KOPT-K1 (cell line): ENCODE measurements at regions not wholly inside any gene's neighbourhood (a gene's known extent, or its start where the extent isn't known, plus 50 kb on each side); places are given as distances from the start of the nearest gene placed in this dataset.
"Not testable (repeated sequence)": the region's sequence is repeated elsewhere in the genome, so short reads cannot be mapped to it uniquely, and the experiment has no call there.

Experiments
- H3K27ac ChIP-seq: fragments of 200-600 bp; sonication (generic); 2 replicates; pipeline ENCODE4 v1.5.1; 2016; ENCODE audit warnings: antibody characterized with exemption, mild to moderate bottlenecking, low read depth, low read length; ENCODE audit not compliant: poor library complexity, severe bottlenecking
- H3K36me3 ChIP-seq: fragments of 200-600 bp; sonication (generic); 2 replicates; pipeline ENCODE4 v1.5.1; 2017; ENCODE audit warnings: antibody characterized with exemption, mild to moderate bottlenecking, low read length, moderate library complexity; ENCODE audit not compliant: insufficient read depth
- H3K9me3 ChIP-seq: fragments of 200-600 bp; sonication (generic); 2 replicates; pipeline ENCODE4 v1.5.1; 2017; ENCODE audit warnings: antibody characterized with exemption, low read length, mild to moderate bottlenecking; ENCODE audit not compliant: insufficient read depth, poor library complexity, severe bottlenecking

- Histone ChIP-seq H3K9me3 (no peaks in the 10 kb centered on the region), H3K36me3 (no peaks in the 10 kb centered on the region), H3K27ac (no peak overlapping the region)
Observed at GRCh38 chr9:88821033-88821745, 170.1 kb upstream of the S1PR3 start.

GRCh38 chr9:88821746-88822106 is 169.5 kb upstream of the S1PR3 start:
- Histone ChIP-seq H3K9me3 (no peaks in the 10 kb centered on the region), H3K36me3 (no peaks in the 10 kb centered on the region), H3K27ac (no peak overlapping the region)

DNA sequence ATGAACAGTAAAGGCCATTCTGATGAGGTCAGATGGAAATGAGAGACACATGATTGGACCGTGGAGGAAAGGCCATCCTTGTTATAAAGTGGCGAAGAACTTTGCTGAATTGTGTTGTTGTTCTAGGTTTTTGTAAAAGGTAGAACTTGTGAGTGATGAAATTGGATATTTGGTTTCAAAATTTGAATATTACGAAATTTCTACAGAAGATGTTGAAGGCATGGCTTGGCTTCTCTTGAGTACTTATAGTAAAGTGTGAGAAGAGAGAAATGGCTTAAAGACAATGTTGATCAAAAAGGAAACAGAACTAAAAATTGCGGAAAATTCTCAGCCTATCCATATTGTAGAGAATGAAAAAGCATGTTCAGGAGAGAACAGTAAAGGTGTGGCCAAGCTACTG is 166.6 kb upstream of the S1PR3 start:
- Histone ChIP-seq H3K9me3 (no peaks in the 10 kb centered on the region), H3K27ac (no peak overlapping the region), H3K36me3 (no peaks in the 10 kb centered on the region)

- Histone ChIP-seq H3K27ac (no peak overlapping the region), H3K9me3 (no peaks in the 10 kb centered on the region), H3K36me3 (no peaks in the 10 kb centered on the region)
Observed at GRCh38 chr9:88826181-88826580, 165.1 kb upstream of the S1PR3 start.

- Histone ChIP-seq H3K36me3 (no peaks in the 10 kb centered on the region), H3K27ac (no peak overlapping the region), H3K9me3 (no peaks in the 10 kb centered on the region)
Observed at GRCh38 chr9:88826771-88827181, 164.5 kb upstream of the S1PR3 start.

GRCh38 chr9:88828018-88828417 is 163.2 kb upstream of the S1PR3 start:
- no peaks in the 10 kb centered on the region for H3K9me3 ChIP-seq
- no peaks in the 10 kb centered on the region for H3K36me3 ChIP-seq

DNA sequence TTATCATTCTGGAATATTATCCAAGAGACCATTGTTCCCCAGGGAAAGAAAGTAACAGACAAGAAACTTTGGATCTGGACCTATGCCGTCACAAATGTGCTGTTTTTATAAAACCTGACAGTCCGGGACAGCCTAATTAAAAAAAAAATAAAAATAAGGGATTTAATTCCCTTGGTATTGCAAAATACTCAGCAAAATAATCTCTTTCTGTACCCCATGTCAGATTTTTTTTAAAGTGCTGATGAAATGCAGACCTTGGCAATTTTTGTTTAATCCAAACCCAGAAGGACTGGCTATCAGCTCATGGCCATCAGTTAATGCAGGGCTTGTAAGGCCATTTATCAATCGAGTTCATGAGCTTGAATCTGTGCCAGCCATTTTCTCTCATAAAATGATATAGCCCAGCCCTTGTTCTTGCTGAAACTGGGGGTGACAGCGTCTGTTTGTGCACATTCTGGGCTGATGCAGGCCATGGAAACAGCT is 162.7 kb upstream of the S1PR3 start:
- no peak overlapping the region for H3K27ac ChIP-seq
- no peaks in the 10 kb centered on the region for H3K9me3 ChIP-seq
- H3K36me3 ChIP-seq: no peaks in the 10 kb centered on the region

More at GRCh38 chr9:88828018-88828417, 163.2 kb upstream of the S1PR3 start:
- H3K27ac ChIP-seq: no peak overlapping the region

- Histone ChIP-seq H3K27ac (no peak overlapping the region), H3K36me3 (no peaks in the 10 kb centered on the region), H3K9me3 (no peaks in the 10 kb centered on the region)
Observed at GRCh38 chr9:88829276-88829675, 162.0 kb upstream of the S1PR3 start.

GRCh38 chr9:88831713-88832407 is 159.4 kb upstream of the S1PR3 start:
- H3K9me3 ChIP-seq: no peaks in the 10 kb centered on the region
- no peak overlapping the region for H3K27ac ChIP-seq
- no peaks in the 10 kb centered on the region for H3K36me3 ChIP-seq

- no peaks in the 10 kb centered on the region for H3K9me3 ChIP-seq
- H3K27ac ChIP-seq: no peak overlapping the region
- H3K36me3 ChIP-seq: no peaks in the 10 kb centered on the region
Observed at GRCh38 chr9:88833946-88834345, 157.3 kb upstream of the S1PR3 start.

DNA sequence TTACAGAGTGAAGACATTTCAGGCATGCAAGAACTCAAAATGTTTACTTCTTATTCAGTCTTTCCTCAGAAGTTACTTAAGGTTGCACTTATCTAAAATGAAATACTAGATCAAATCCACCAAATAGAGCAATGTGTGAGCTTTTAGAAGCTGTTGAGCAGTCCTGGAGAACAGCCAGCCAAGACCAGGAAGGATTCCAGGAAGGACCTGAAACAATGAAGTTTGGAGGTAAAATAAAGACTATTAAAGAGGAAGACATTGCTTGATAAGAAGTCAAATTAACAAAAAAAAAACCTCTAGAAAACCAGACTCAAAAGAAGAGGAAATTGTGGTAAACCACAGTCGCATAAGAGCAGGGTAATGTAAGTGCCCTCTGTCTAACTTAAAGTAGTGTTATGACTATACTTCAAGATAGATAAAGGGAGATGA is 156.2 kb upstream of the S1PR3 start:
- Histone ChIP-seq H3K27ac (no peak overlapping the region), H3K36me3 (no peaks in the 10 kb centered on the region), H3K9me3 (no peaks in the 10 kb centered on the region)

- Histone ChIP-seq H3K9me3 (no peaks in the 10 kb centered on the region), H3K36me3 (no peaks in the 10 kb centered on the region), H3K27ac (no peak overlapping the region)
Observed at GRCh38 chr9:88835772-88836171, 155.5 kb upstream of the S1PR3 start.

DNA sequence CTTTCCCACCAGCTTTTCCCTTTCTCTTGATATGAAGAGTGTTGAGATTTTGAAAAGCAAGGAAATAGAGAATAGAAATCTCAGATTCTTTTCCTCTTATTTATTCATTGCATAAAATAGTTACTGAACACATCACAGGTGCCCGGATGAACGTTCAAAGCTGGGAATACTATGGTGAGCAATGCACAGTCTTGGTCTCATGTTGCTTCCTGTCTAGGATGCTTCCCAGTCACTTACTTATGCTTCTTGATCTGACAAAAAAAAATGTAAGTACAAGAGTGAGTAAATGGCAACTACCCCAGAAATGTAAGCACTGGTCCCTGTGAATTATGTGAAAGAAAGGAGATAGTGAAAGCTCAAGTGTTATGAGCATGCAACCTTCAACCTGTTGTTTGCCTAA is 153.5 kb upstream of the S1PR3 start:
- no peaks in the 10 kb centered on the region for H3K36me3 ChIP-seq
- H3K27ac ChIP-seq: no peak overlapping the region
- H3K9me3 ChIP-seq: no peaks in the 10 kb centered on the region

GRCh38 chr9:88849878-88850277 is 141.4 kb upstream of the S1PR3 start:
- H3K9me3 ChIP-seq: peaks cover 17% of the 10 kb centered on the region
- not testable (repeated sequence) for H3K27ac ChIP-seq, H3K36me3 ChIP-seq

- Histone ChIP-seq H3K9me3 (peaks cover 24% of the 10 kb centered on the region), H3K36me3 (no peaks in the 10 kb centered on the region), H3K27ac (no peak overlapping the region)
Observed at GRCh38 chr9:88852794-88853193, 138.5 kb upstream of the S1PR3 start.

- Histone ChIP-seq H3K36me3 (no peaks in the 10 kb centered on the region), H3K9me3 (no peaks in the 10 kb centered on the region), H3K27ac (no peak overlapping the region)
Observed at GRCh38 chr9:88870627-88871026, 120.6 kb upstream of the S1PR3 start.
